NCI-H128 (cell line): ENCODE measurements at regions not wholly inside any gene's neighbourhood (a gene's known extent, or its start where the extent isn't known, plus 50 kb on each side); places are given as distances from the start of the nearest gene placed in this dataset.
"Not testable (repeated sequence)": the region's sequence is repeated elsewhere in the genome, so short reads cannot be mapped to it uniquely, and the experiment has no call there.

ENCODE experiments used
- DNase-seq: peaks from one replicate; lab custom pipeline; 2025; ENCODE audit not compliant: unreplicated experiment; lab: John Stamatoyannopoulos, UW

DNA sequence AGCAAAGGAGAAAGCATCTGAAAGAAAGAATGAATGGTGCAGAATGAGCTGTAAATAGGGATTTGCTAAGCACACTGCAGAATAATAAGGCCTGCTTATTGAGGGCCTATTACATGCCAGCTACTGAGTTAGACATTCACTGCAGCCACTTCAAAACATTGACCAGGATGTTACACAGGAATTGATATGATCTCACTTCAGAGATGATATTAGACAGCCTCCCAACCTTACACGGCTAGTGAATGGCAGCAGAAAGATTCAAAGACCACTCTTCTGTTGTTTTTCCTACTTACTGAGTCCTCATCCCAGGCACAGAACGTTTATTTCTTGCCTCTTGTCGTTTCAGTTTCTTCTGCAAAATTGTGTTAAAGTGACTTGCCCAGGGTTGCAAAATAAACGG, 1209.9 kb upstream of the WWC1 start:
- no peak for DNase-seq

DNA sequence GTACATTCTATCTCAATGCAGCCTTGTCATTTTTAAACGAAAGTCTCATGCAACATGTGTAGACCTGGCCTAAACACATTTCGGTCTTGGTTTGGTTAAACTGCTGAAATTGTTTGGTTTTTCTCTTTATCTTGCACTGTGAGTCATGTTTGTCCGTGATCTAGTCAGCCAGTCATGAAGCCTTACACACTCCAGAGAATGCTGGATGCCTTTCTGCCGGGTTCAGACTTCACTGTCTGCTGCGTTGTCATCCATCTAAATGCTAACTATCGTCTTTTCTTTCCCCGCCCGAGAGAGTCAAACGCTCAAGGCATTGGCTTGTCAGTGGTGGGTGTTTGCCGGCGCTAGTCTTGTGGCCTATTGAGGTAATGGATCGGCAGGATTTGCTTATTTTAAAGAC, 1194.6 kb upstream of the WWC1 start:
- no peak for DNase-seq

GRCh38 chr5:167104351-167104750, 1187.1 kb upstream of the WWC1 start:
- no peak for DNase-seq

GRCh38 chr5:167105941-167106340, 1185.5 kb upstream of the WWC1 start:
- no peak for DNase-seq

DNA sequence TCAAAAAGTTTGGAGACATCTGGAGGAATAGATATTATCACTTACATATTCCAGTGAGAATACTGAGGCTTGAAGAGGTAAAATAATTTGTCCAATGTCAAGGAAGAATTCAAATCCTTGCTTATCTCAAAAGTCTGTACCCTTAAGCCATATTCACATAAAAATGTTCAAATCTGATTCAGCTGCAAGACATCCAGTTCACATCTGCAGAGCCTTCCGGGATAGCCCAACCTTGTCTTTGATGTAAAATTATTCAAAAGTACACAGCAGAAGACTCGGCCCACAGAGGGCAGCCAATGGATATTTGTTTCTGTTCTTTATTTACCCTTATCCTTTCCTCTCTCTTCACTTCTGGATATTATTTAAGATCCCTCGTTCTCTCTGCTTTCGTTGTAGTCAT, 1183.8 kb upstream of the WWC1 start:
- DNase-seq: no peak

- not testable (repeated sequence) for DNase-seq
Measured at GRCh38 chr5:167108266-167108665, 1183.2 kb upstream of the WWC1 start.

GRCh38 chr5:167112556-167112955, 1178.9 kb upstream of the WWC1 start:
- DNase-seq: no peak

- DNase-seq: no peak
Measured at GRCh38 chr5:167122267-167122666, 1169.2 kb upstream of the WWC1 start.

- no peak for DNase-seq
Measured at GRCh38 chr5:167123126-167123525, 1168.3 kb upstream of the WWC1 start.

- DNase-seq: no peak
Measured at GRCh38 chr5:167128581-167128980, 1162.9 kb upstream of the WWC1 start.

DNA sequence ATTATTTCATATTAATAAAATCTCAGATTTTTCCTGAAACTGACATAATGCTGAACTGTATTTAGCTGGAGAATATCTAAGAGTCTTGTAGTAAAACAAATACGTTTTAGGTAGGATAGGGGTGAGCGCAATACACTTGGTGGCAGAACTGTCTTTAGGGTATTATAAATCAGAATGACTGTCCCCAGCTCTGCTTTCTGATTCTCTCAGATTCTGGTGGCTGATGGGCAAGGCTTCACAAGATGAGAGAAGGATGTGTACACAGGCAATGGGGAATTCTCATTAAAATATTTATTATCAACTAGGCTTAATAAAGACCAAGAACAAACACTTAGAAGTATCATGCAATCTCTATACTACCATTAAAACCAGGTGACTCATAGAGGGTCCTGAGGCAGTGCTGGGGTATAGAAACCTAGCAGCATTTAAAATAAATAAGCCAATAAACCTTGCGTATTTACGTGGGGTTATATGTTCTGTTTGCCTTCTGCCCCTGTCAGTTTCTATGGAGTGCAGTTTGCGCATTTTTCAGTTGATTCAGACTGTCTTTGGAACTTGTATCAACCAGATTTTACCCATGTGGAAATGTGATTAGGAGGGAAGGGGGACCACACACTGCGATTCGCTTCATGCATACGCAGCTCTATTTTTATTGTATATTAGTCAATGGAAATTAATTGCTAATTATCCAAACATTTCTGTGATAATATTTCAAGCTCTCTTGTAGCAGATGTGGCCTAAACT, 1150.7 kb upstream of the WWC1 start:
- no peak for DNase-seq

DNA sequence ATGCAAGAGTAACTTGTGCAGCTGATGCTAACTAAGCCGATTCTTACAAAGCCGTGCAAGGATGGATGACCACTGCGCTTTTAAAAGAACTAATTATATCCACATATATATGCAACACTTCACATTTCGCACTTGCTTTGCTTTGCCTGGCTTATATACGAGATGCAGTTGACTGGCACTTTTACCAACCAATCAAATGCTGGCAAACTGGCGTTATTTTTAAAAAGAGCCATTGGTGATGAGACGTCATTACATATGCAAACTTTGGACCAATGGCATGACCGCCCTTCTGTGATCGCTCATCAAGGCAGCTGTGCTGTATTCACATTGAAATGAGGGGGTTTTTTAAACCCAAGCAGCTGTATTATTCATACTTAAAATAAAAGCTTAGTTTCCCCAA, 1147.7 kb upstream of the WWC1 start:
- no peak for DNase-seq

- DNase-seq: no peak
Measured at GRCh38 chr5:167145841-167146240, 1145.6 kb upstream of the WWC1 start.

GRCh38 chr5:167147879-167148278, 1143.6 kb upstream of the WWC1 start:
- no peak for DNase-seq

DNA sequence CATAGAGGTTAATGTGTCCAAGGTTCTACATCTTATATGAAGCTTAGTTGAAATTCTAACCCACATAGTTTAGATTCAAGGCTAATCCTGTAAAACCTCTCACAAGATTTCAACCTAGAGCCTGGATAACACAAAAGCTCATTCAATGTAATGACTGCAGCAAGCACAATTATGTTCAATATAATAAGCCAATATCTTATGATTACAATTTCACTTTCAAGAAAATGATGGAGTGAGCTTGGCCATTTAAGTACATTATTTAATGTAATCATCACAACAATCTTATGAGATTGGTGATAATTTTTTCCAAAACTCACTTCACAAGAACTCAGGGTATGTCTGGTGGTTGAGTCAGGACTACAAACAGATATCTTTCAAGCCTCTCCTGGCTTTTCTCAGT, 1140.8 kb upstream of the WWC1 start:
- DNase-seq: no peak

DNA sequence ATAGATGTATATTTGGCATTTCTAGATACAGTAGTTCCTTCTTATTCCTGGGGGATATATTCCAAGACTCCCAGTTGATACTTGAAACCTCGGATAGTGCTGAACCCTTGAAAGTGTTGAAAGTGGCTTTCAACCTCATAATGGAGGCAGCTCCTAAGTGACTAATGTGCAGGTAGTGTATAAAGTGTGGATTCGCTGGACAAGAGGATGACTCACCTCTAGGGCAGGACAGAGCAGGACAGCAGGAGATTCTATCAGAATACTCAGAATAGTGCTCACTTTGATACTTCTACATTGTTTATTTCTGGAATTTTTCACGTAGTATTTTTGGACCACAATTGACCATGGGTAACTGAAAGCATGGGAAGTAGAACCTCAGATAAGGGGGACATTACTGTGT, 1138.9 kb upstream of the WWC1 start:
- DNase-seq: no peak

DNA sequence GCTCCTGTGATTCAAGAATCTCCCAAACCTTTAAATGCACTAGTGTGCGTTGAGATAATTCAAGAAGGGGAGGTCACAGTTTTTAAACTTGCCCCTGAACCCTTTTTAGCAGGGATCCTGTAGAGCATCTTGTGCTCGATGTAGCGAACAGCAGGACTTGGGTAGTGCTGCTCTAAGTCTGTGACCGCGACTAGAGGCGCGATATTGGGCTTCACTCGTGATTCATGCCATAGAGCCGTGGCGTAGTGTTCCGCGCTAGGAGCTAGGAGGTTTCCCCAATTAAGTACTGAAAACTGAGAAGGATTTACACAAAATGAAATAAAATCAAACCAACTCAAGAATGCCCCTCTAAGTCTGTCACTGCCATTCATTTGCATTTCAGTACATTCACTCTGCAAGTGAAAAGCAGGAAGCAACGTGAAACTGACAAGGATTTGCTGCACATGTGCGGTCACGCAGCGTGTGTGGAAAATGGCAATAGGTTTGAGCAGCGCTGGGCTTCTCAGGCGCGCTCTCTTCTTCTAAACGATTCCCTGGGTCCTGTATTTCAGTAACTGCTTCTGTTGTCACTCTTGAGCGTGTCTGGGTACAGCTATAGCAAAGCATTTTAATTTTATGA, 1135.9 kb upstream of the WWC1 start:
- no peak for DNase-seq

- DNase-seq: no peak
Measured at GRCh38 chr5:167156446-167156845, 1135.0 kb upstream of the WWC1 start.

DNA sequence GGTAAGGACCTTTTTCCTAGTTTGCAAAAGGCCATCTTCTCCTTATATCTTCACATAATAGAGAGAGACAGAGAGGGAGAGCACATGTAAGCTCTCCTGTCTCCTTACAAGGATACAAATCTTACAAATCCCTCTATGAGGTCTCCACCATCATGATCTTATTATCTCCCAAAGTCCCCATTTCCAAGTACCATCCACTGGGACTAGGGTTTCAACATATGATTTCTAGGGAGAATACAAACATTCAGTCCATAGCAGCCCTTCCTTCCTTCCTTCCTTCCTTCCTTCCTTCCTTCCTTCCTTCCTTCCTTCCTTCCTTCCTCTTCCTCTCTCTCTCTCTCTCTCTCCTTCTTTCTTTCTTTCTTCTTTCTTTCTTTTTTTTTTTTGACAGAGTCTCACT, 1132.9 kb upstream of the WWC1 start:
- no peak for DNase-seq

DNA sequence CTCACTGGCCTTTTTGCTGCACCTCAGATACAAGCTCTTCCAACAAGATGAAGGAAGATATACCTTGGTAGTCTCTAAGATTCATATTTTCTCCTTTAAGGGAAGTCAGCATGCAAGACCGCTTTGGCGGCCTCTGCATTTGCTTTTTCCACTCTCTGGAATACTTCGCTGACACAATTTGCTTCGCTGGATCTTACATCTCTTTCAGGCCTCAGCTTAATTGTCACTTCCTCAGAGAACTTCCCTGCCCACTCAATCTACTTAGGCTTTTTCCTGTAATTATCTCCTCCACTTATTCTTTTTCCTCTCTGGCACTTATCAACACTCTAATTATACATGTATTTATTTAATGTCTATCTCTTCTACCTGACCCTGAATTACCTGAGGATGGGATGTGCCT, 1131.1 kb upstream of the WWC1 start:
- DNase-seq: no peak

- no peak for DNase-seq
Measured at GRCh38 chr5:167166696-167167095, 1124.7 kb upstream of the WWC1 start.

GRCh38 chr5:167167191-167167795, 1124.2 kb upstream of the WWC1 start:
- no peak for DNase-seq

- DNase-seq: no peak
Measured at GRCh38 chr5:167168971-167169370, 1122.5 kb upstream of the WWC1 start.
